CD1c-positive myeloid dendritic cell (primary cell): ENCODE measurements at regions not wholly inside any gene's neighbourhood (a gene's known extent, or its start where the extent isn't known, plus 50 kb on each side); places are given as distances from the start of the nearest gene placed in this dataset.
"Not testable (repeated sequence)": the region's sequence is repeated elsewhere in the genome, so short reads cannot be mapped to it uniquely, and the experiment has no call there.

ENCODE experiments used
- DNase-seq: peaks from one replicate; pipeline ENCODE4 v3.0.0-alpha.2; 2016; ENCODE audit errors: extremely low spot score

DNA sequence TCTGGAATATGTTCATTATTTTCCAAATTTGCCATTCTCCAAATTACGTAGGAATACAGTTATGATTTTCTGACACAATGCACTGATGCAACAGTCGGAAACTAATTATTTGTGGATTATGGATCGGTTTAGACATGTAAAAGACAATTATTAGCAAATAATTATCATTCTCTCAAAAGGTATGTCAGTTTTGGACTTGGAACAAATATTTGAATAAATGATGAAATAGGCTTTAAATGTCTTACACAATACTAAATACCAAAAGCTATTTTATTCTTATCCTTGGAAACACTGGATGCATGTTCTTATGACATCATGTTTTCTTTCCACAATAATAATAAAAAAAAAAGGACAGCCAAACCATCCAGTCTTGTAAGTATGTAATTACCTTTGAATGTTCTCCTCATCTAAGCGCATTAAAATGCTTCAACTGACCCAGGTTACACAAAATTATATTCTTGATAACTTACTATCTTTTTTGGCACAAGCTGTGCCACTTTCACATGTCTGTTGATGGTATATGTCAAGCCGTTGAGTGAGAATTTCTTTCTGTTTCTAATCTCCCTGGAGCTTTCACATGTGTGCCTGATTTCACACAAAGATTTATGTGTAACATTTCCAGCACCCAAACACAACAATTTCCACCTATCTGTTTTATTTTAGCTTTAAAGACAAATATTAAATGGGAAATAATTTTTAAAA is 238.5 kb upstream of the ZNF385D start:
- DNase-seq, result no peak

DNA sequence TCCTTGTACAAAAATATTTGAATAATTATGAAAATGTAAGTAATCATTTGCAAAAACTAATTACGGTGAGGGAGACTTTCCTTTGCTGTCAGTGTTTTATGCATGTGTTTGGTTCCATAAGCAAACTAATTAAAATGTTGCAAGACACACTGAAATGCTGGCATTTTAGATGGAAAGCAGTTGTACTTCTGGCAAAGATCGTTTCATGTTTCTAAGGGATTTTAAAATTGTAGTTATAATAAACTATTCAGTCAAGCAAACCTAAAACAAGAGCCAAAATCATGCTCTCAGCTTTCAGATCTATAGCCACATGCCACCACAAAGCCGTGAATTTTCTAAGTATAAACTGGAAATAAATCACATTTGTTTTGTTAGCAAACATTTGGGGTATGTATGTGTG is 240.1 kb upstream of the ZNF385D start:
- DNase-seq, result no peak

DNA sequence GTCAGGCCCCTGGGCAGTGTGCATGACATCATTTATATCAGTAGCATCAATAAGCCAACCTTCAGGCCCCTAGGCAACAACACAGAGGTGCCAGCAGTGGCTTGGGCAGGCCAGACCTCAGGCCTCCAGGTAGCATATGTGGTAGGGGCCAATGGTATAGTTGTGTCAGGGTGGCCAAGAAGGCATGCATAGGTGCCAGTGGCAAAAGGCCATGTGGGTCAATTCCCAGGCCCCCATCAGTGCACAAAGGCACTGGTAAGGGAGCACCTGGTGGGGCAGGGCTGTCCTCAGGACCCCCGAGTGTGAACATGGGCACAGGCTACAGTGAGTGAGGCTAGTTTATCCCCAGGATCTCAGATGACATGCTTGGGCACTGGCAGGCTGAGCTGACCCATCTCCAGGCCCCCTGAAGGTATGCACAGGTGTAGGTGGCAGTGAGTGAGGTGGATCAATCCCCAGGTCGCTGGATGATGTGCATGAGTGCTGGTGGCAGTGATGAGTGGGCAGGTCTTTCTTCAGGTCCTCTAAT is 244.1 kb upstream of the ZNF385D start:
- no peak for DNase-seq

DNA sequence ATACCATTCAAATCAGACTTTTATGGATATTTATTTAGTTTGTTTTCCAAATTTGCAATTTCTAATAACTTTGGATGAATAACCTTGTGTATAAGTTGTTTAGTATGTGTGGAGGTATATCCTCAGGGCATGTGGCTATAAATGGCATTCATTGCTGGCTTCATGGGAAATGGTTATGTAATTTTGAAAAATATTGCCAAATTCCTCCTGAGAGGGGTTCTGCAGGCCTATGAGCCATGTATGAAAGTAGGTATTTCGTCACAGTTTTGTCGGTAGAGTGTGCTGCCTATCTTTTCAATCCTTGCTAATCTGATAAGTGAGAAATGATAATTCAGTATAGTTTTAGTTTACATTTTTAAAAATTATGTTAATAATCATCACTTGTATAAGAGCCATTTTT is 256.4 kb upstream of the ZNF385D start:
- no peak for DNase-seq

DNA sequence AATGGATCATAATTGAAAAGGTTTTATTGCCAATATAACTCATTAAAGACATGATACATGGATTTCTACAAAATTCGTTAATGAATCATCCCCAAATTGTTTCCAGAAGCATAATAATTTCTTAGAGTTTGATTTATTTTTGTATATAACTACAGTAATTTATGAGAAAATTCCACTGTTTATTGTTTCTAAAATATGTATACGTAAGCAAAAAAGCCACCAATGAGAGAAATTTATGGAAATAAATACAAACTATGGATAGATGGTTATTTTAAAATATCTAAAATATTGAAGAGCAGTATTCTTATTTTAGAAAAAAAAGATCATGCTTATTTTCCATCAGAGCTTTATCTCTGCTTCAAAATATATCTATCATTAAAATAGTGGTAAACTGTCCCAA is 260.0 kb upstream of the ZNF385D start:
- no peak for DNase-seq

DNA sequence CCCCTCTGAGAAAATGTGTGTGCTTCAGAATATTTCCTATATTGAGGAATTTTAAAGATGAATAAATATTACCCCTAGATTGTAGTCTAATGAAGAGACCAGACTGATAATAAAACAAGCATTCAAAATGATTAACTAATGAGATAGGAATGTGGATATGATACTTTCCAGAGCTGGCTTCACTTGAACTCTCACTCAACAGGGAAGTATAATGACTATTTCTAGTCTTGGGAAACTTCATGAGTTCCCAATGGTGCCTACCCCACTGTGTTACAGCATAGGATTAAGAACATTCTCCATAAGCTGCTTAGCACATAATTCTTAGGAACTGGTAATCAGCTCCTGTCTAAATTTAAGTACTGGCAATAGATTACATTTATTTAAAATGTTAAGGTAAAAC is 261.5 kb upstream of the ZNF385D start:
- DNase-seq, result no peak

DNA sequence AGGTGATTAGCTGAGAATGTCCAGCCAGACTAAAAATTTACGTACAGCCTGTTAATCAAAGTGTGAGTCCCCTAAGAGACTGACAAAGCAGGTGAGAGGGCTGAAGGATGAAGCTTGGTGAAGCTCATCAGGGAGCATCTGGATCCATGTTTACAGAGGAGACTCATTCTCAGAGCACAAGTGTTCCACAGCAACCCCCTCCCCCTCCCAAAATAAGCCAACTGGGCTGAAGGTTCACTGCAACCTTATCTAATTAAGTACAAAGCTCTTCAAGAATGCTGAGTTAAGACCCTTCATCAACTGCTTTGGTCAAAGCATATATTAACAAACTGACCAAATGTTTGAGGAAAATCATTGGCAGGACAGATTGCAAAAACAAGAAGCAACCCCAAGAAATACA is 262.6 kb upstream of the ZNF385D start:
- DNase-seq, result no peak

DNA sequence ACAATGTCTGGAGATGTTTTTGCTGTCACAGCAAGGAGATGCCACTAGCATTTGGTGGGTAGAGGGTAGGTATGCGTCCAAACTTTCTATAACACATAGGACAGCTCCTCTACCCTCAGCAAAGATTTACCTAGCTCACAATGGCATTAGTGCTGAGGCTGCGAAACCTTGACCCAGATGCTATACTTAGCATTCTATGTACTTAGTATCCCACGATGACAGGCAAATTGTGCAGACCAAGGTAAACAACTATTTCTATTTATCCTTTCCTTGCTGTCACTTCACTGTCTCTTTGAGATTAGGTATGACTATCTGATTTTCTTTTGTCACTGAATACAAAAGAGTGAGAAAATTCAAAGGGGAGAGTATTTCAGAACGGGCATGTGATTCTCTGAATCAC is 265.2 kb upstream of the ZNF385D start:
- no peak for DNase-seq

DNA sequence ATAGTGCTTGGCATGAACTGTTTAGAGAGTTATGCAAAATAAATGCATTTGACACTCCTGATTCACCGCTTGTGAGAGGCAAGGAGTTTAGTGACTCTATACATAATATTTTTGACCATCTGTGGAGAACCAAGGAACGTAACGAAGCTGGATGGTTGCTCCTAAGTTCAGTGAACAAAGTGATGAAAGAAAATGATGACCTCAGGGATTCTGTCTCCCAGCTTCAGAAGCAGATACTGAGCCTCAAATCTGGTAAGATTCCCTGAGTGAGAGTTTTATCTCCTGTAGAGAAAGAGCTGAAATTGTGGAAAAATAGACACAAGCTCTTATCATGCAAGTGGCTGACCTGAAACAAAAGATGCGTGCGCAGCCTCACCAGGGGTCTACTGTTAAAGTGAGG is 273.6 kb upstream of the ZNF385D start:
- not testable (repeated sequence) for DNase-seq

DNA sequence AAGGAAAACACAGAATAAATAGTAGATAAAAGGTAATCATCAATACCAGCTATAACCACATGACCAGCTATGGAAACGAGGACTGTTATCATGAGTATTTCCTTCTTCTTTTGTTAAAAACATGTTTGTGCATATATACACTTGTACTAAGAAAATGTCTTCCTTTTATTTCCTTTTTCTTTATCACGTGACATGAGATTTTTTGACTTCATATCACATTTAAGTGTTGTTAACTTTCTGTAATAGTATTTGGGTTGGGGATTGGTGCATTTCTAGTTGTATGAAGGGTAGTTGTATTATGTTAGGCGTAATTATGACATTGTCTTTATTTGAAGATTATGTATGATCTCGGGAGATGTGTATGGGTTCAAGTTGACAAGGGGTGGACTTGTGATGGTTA is 278.5 kb upstream of the ZNF385D start:
- DNase-seq, result no peak

DNA sequence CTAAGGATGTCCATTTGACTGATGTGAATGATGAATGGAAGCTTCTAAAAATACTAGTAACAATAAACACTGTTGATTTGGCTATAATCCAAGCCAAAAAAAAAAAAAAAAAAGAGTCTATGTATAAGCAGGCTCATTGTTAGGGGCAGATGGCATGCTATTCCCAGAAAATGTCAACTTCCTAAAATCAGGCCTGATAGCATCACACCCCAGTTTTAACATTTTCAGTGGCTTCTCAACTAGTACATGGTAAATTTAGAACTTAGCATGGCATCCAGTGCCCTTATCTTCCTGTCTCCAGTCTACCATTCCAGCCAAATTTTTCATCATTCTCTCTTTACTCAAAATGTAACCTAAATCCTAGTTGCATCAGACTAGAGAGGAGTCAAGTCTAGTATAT is 288.2 kb upstream of the ZNF385D start:
- no peak for DNase-seq

DNA sequence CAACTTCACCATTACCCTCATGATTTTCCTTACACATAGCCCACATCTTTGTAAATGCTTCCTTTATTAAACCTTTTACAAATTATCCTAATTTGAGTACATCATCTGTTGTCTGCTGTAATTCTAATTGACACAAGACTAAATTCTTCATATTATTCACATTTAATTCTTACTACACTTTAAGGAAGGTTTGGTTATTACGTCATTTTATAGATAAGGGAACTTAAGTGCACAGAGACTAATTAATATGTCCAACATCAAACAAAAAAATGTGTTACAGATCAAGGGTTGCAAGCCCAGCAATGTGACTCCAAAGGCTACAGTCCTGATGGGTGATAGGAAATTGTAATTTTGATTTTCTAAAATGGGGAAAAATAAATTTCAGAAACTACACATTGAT is 289.1 kb upstream of the ZNF385D start:
- DNase-seq, result no peak

DNA sequence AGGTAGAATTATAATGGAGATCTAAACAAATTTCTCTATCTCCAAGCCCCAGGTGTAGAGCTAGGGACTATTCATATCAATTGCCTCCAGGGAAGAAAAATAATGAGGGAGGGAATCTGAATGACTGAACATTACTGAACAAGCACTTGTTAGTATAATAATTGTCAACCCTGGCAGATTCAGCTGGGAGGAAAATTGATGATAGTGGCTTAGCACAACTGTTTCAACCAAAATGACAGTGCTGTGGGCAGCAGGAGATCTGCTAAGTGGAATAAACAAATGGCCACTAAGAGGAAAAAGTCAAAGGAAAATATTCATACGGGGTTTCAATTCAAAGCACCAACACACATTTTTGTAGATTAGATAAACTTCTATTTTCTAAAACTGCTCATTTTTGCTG is 294.9 kb upstream of the ZNF385D start:
- no peak for DNase-seq

DNA sequence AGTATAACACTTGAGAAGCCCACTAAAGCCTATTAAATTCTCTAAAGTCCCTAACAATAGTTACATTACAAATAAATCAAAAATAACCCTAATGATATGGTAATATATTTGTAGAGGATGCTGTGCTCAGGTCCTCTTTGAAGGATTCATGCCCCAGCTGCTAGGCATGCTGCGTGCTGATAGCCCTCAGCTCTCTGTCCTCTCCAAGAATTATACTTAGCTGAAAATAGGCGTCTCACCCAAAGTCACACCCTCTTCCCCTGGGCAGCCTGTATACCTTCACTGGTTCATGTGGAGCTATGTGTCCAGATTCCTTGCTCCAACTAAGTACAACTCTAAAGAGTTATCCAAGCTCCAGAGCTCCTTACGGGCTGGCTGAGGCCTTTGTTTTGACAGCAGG is 312.5 kb upstream of the ZNF385D start:
- no peak for DNase-seq

DNA sequence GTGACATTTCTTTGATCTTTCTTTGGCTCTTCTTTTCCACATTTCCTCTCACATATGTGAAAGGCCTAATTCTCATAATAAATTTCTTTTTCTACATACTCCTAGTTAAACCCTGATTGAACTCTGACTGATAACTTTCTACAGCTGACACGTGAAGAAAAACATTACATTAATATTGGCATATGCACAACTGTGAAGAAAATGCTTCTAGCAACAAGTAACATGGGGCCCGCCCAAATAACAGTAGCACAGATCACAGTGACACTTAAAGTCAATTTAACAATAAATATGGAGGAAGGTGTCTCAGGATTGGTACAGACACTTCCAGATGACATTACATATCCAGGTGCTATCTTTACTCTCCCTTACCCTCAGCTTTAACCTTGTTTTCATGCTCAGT is 317.6 kb upstream of the ZNF385D start:
- no peak for DNase-seq

DNA sequence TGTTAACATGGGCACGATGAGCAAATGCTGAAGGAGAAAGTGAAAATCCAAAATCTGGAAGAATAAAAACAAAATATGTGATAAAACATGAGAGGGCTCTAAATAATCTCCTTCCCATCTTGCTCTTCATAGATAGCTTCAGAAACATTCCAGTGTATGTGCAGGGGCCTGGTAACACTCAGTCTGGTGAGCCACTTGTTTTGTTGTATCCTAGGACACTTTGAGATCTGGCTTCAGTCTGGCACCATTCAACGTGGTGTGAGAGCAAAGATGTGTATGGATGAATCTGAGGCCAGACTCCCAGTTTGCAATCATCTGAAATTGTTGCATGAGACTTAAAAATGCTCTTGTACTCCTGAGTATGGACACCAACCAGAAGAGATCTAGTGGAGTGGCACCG is 337.2 kb upstream of the ZNF385D start:
- DNase-seq, result no peak

DNA sequence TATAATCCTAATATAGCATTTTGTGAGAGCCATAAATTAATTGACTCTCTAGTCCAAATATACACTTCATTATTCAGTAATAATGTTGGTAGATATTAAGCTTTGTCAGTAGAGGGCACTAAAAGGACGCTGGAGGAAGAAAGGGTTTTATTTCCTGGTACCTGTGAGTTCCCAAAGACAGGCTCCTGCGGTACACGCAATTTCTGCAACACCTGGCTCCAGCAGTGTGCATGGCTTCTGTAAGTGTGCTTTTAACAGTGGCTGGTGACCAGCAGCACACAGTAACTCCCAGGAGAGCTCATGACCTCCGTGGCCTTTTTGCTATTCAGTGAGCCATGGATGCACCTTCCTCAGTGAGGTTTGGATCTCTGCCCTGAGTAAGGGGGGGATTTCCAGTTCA is 338.3 kb upstream of the ZNF385D start:
- peak; percentile 12 for DNase-seq

DNA sequence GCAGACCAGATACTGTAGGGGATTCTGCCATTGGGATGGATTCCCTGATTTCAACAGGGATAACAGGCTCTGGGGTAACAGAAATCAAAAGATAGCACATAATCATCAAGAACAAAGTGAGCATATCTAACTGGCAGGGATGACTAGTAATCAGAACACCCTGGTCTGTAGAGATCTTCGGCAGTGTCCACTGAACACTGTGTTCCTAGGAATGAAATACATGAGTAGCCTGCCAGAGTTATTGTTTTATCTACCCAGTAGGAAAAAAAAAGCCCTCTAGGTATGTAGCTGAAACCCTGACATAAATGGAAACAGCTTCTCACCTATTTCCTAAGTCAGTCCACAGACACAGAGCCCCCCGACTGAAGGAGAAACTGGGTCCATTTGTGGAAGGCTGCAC is 340.3 kb upstream of the ZNF385D start:
- DNase-seq, result no peak

DNA sequence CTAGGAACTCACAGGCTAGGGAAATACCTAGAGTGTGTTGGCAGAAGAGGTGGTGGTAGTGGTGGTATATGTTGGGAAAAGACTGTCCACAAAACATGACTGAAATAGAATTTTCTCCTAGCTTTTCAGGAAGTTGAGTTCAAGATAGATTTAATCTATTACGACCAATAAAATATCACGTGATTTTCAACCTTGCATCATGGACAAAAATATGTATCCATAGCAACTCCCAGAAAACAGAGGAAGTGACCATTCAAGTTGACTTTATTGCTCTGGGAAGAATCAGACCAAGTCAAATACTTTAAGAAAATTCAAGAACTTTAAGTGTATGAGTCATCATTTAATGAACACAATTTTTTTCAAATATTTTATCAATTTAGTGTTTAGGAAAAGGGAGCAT is 347.0 kb upstream of the ZNF385D start:
- peak; percentile 42 for DNase-seq

DNA sequence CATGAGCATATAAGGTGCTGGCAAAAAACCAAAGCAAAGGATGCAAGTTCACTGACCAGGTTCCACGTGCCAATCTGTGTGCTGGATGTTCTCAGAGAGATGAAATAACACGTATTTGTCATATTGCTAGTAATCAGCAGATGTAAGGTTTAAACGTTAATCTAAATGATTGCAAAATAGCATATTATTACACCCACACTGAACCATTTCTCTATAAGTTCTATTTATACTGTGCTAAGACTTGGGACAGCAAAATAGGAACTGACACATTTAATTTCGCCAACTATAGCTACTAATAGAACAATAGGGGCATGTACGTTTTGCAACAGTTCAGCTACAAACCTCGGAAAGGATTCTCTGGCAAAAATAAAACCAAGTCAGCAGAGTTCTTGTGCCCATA is 350.3 kb upstream of the ZNF385D start:
- DNase-seq, result peak; percentile 58

DNA sequence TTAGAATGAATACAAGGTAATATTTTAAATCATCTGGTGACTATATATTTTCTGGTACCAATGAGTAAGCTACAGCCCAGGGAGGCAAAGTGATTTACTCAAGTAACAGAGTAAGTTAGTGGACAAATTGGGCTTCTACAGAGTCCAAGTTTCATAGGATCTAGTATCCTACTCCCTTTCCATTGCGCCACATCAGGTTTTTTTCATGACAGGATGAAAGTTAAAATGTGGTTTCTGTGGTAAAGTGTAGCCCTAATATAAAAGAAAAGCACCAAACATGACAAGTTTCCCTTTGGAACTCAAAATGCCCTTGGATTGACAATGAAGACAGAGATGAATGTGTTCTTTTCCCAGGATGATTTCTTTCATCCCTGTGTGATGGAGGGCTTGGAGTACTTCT is 350.8 kb upstream of the ZNF385D start:
- no peak for DNase-seq

DNA sequence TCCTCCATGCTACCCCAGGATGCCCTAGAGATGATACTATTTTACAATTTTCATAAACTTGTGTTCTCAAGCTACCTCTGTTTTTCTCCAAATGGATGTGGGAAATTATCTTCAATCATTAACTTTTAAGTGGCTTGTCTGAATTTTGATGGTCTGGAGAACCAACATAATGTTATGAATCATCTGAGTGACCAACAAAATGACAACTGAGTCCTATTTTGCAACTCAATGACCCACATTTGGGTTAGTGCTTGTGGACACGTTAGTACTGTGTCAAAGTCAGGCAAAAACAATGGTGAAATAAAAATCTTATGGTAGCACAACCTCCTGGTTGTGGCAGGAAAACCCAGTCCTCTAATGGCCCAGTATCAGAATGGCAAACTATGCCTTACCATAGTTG is 352.4 kb upstream of the ZNF385D start:
- DNase-seq, result no peak

DNA sequence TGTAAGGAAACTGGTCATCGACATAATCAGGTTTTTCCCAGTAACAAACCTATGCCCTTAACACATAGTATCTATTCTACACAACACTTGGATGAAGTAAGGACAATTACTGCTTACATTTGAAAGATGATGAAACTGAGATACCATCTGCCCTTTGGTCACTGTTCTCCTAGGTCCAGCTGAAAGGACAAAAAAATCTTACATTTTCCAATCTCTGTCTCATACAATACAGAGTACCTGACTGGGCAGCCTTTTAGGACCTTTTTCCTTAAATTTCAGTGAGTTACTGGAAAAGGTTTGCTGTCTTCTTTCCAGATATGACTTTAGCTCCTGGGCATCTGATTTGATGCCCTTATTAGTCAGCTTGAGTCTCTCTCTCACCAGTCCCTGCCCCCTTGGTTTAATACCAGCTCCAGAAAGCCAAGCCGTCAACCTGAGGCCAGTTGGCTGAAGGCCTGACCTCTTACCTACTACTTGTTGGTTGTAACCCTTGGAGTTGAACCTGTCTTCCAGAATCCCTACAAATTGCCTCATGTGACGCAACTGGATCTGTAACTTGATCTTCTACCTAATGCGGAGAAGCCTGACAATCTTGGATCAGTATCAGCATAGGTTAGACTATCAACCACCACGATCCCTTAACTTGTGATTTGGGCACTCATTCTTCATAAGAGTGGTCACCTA is 355.3 kb upstream of the ZNF385D start:
- DNase-seq, result no peak

DNA sequence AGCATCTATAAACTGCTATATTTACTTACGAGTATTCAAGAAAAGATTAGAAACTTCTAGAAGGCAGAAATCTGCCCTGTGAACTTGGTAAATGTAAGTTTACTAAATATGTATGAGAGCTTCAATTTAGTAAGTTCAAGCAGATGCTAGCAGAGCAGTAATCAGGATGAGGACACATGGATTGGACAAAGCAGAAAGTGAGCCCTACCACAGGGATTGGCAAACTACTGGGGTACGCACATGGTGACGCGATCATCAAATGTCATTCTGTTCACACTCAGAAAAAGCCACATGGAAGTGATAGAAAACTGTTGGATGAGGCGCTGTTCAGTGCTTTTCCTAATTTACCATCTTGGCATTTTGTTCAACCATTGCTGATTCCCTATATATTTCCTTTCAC is 360.2 kb upstream of the ZNF385D start:
- DNase-seq, result no peak
